ENCODE measurements at regions not wholly inside any gene's neighbourhood (a gene's known extent, or its start where the extent isn't known, plus 50 kb on each side); places are given as distances from the start of the nearest gene placed in this dataset.
"Not testable (repeated sequence)": the region's sequence is repeated elsewhere in the genome, so short reads cannot be mapped to it uniquely, and the experiment has no call there.

- no peak for TF ChIP-seq CTCF (IDR thresholded peaks at IDR 0.05)
- no peaks in the 10 kb centered on the region for H3K4me1 ChIP-seq
Measured at GRCh38 chrX:35445912-35446311, 352.2 kb upstream of the MAGEB16 start.

GRCh38 chrX:35456891-35457290 is 341.3 kb upstream of the MAGEB16 start:
- H3K36me3 ChIP-seq: no peaks in the 10 kb centered on the region
- H3K4me3 ChIP-seq: no peak overlapping the region
- no peak for DNase-seq (ENCODE audit: low spot score)
- H3K27me3 ChIP-seq: no peaks in the 10 kb centered on the region
- H3K4me1 ChIP-seq: no peaks in the 10 kb centered on the region
- no peak overlapping the region for H3K27ac ChIP-seq
- no peak for TF ChIP-seq CTCF (IDR thresholded peaks at IDR 0.05)
- no peaks in the 10 kb centered on the region for H3K9me3 ChIP-seq

More at GRCh38 chrX:35445912-35446311, 352.2 kb upstream of the MAGEB16 start:
- no peak overlapping the region for H3K27ac ChIP-seq
- H3K27me3 ChIP-seq: no peaks in the 10 kb centered on the region
- DNase-seq (ENCODE audit: low spot score): no peak
- no peak overlapping the region for H3K4me3 ChIP-seq
- H3K9me3 ChIP-seq: no peaks in the 10 kb centered on the region
- H3K36me3 ChIP-seq: no peaks in the 10 kb centered on the region

- H3K4me1 ChIP-seq: no peaks in the 10 kb centered on the region
- no peaks in the 10 kb centered on the region for H3K9me3 ChIP-seq
- H3K4me3 ChIP-seq: no peak overlapping the region
- H3K27ac ChIP-seq: no peak overlapping the region
- H3K27me3 ChIP-seq: no peaks in the 10 kb centered on the region
- DNase-seq (ENCODE audit: low spot score): no peak
- no peak for TF ChIP-seq CTCF (IDR thresholded peaks at IDR 0.05)
- no peaks in the 10 kb centered on the region for H3K36me3 ChIP-seq
Measured at GRCh38 chrX:35458142-35458541, 340.0 kb upstream of the MAGEB16 start.

- Histone ChIP-seq H3K27me3 (no peaks in the 10 kb centered on the region), H3K4me1 (no peaks in the 10 kb centered on the region), H3K27ac (no peak overlapping the region), H3K36me3 (no peaks in the 10 kb centered on the region), H3K9me3 (no peaks in the 10 kb centered on the region), H3K4me3 (no peak overlapping the region)
- TF ChIP-seq CTCF (IDR thresholded peaks at IDR 0.05): no peak
- no peak for DNase-seq (ENCODE audit: low spot score)
Measured at GRCh38 chrX:35461164-35461563, 337.0 kb upstream of the MAGEB16 start.

GRCh38 chrX:35496671-35497070 is 301.5 kb upstream of the MAGEB16 start:
- not testable (repeated sequence) for H3K27me3 ChIP-seq; DNase-seq (ENCODE audit: low spot score); H3K4me1 ChIP-seq; H3K27ac ChIP-seq; H3K36me3 ChIP-seq; H3K4me3 ChIP-seq; H3K9me3 ChIP-seq

- not testable (repeated sequence) for H3K36me3 ChIP-seq; H3K9me3 ChIP-seq; H3K27ac ChIP-seq; H3K27me3 ChIP-seq; H3K4me1 ChIP-seq; H3K4me3 ChIP-seq; DNase-seq (ENCODE audit: low spot score)
Measured at GRCh38 chrX:35497453-35497852, 300.7 kb upstream of the MAGEB16 start.

- no peaks in the 10 kb centered on the region for H3K4me1 ChIP-seq
- H3K27ac ChIP-seq: no peak overlapping the region
- no peaks in the 10 kb centered on the region for H3K9me3 ChIP-seq
- H3K4me3 ChIP-seq: no peak overlapping the region
- H3K36me3 ChIP-seq: no peaks in the 10 kb centered on the region
- DNase-seq (ENCODE audit: low spot score): no peak
- H3K27me3 ChIP-seq: no peaks in the 10 kb centered on the region
- no peak for TF ChIP-seq CTCF (IDR thresholded peaks at IDR 0.05)
Measured at GRCh38 chrX:35499071-35499862, 298.9 kb upstream of the MAGEB16 start.

Data from right atrium auricular region (tissue), 2 donors.